Sigmoid colon (tissue), 6 donors: ENCODE measurements at regions not wholly inside any gene's neighbourhood (a gene's known extent, or its start where the extent isn't known, plus 50 kb on each side); places are given as distances from the start of the nearest gene placed in this dataset.

Experiments used
- DNase-seq: peaks from one replicate; pipeline ENCODE4 v3.0.0-alpha.2; 2019
- H3K27ac ChIP-seq, 4 donors: fragments of 200-600 bp; sonication (generic); one replicate each; pipeline ENCODE4 v1.5.1; 2016 to 2019; ENCODE audit warnings: mild to moderate bottlenecking in 1 of 4
- H3K27me3 ChIP-seq, 3 donors: fragments of 200-600 bp; sonication (generic); one replicate each; pipeline ENCODE4 v1.5.1; 2019; ENCODE audit warnings: mild to moderate bottlenecking in 1 of 3
- H3K36me3 ChIP-seq, 4 donors: fragments of 200-600 bp; sonication (generic); one replicate each; pipeline ENCODE4 v1.5.1; 2016 to 2019
- H3K4me1 ChIP-seq, 4 donors: fragments of 200-600 bp; sonication (generic); one replicate each; pipeline ENCODE4 v1.5.1; 2017 to 2019
- H3K4me3 ChIP-seq, 4 donors: fragments of 200-600 bp; sonication (generic); one replicate each; pipeline ENCODE4 v1.5.1; 2017 to 2019; ENCODE audit warnings: mild to moderate bottlenecking in 2 of 4, moderate library complexity in 1 of 4
- H3K9me3 ChIP-seq, 4 donors: fragments of 200-600 bp in 3 of 4; sonication (generic) in 3 of 4; one replicate each; pipeline versions ENCODE4 v1.5.1 to v1.6.1; 2013 to 2019
- EP300 ChIP-seq, 4 donors: sonication (generic); formaldehyde crosslinking; IDR thresholded peaks; one replicate each; pipeline ENCODE4 v1.6.1; 2017; ENCODE audit warnings: antibody characterized with exemption in 4 of 4
- POLR2A ChIP-seq, 2 donors: fragments of 450-650 bp; IDR thresholded peaks; one replicate each; pipeline ENCODE4 v1.6.1; 2016; ENCODE audit warnings: antibody characterized with exemption in 2 of 2, mild to moderate bottlenecking in 2 of 2, moderate library complexity in 2 of 2
- POLR2AphosphoS5 ChIP-seq, 4 donors: sonication (generic); formaldehyde crosslinking; IDR thresholded peaks; one replicate each; pipeline ENCODE4 v1.6.1; 2017; ENCODE audit warnings: antibody characterized with exemption in 4 of 4
- WGBS, 2 donors: extraction: QIAGEN DNeasy Blood & Tissue Kit; methylation state at CpG; one replicate each; pipeline ENCODE4 v1.1.7; 2013; 5-methylcytosine and 5-hydroxymethylcytosine counted together
- intact Hi-C: fragments of 100-400 bp; cut with DNase I; formaldehyde crosslinking; loops from one replicate; pipeline ENCODE4 v1.15.1; 2023
- TF ChIP-seq, protein P1 (sequence below), 4 experiments: fragments of 450-650 bp in 3 of 4; fragments of 200-600 bp in 1 of 4; IDR thresholded peaks; one replicate each; pipeline ENCODE4 v1.5.1; 2016 to 2019; ENCODE audit warnings: antibody characterized with exemption in 4 of 4, mild to moderate bottlenecking in 3 of 4, moderate library complexity in 2 of 4
- donor health status: healthy with polysubstance abuse.
- donor health status: healthy.

DNA sequence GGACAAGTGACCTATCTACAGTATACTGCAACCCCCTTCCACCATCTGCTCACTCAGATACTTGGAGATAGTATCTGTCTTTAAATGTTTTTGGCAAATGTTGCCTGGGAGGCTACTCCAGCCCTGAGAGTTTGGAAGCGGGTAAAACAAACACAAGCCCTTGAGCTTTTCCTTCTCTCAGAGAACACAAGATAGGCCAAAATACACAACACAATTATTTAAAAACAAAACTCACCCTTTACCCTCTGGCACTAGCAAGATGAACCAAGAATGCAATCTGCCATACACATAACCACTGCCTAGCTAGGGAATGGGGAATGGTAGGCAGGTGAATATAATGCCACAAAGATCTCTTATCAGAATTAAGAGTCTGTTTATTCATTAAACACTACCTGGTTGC, 324.7 kb upstream of the FAM47C start:
- H3K4me3 ChIP-seq = no peak overlapping the region
- WGBS, 2 donors = 79 to 89% methylated on average over 1 of the region's 1 CpG
- no peak for TF ChIP-seq EP300 (IDR thresholded peaks at IDR 0.05)
- no peak for TF ChIP-seq POLR2A (IDR thresholded peaks at IDR 0.05)
- TF ChIP-seq POLR2AphosphoS5 (IDR thresholded peaks at IDR 0.05) = no peak
- TF ChIP-seq, protein P1, sequence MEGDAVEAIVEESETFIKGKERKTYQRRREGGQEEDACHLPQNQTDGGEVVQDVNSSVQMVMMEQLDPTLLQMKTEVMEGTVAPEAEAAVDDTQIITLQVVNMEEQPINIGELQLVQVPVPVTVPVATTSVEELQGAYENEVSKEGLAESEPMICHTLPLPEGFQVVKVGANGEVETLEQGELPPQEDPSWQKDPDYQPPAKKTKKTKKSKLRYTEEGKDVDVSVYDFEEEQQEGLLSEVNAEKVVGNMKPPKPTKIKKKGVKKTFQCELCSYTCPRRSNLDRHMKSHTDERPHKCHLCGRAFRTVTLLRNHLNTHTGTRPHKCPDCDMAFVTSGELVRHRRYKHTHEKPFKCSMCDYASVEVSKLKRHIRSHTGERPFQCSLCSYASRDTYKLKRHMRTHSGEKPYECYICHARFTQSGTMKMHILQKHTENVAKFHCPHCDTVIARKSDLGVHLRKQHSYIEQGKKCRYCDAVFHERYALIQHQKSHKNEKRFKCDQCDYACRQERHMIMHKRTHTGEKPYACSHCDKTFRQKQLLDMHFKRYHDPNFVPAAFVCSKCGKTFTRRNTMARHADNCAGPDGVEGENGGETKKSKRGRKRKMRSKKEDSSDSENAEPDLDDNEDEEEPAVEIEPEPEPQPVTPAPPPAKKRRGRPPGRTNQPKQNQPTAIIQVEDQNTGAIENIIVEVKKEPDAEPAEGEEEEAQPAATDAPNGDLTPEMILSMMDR (IDR thresholded peaks at IDR 0.05) = no peak
- no peaks in the 10 kb centered on the region for H3K4me1 ChIP-seq
- no peaks in the 10 kb centered on the region for H3K36me3 ChIP-seq
- intact Hi-C loops = no loop called here
- H3K9me3 ChIP-seq = no peaks in the 10 kb centered on the region
- no peaks in the 10 kb centered on the region for H3K27me3 ChIP-seq
- no peak for DNase-seq
- no peak overlapping the region for H3K27ac ChIP-seq

DNA sequence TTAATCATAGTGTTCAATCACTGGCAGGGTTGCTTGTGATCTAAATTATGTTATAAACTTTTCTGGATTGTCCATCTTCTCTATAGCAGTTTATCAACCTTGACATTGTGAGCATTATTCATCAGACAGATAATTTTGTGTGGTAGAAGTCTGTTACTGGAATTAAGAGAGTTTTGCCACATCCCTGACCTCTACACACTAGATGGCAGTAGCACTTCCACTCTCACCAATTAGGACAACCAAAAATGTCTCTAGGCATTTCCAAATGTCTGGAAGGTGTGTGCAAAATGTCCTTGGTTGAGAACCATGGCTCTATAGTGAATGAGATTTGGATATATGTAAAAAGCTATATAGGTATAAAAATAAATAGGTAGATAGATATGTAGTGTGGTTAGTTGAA, 324.1 kb upstream of the FAM47C start:
- Histone ChIP-seq H3K9me3 (no peaks in the 10 kb centered on the region), H3K4me1 (no peaks in the 10 kb centered on the region), H3K27ac (no peak overlapping the region), H3K36me3 (no peaks in the 10 kb centered on the region), H3K4me3 (no peak overlapping the region), H3K27me3 (no peaks in the 10 kb centered on the region)
- no peak for TF ChIP-seq EP300 (IDR thresholded peaks at IDR 0.05)
- TF ChIP-seq POLR2A (IDR thresholded peaks at IDR 0.05) = no peak
- TF ChIP-seq, protein P1 (IDR thresholded peaks at IDR 0.05) = no peak
- no peak for TF ChIP-seq POLR2AphosphoS5 (IDR thresholded peaks at IDR 0.05)
- no peak for DNase-seq
- intact Hi-C loops = no loop called here

DNA sequence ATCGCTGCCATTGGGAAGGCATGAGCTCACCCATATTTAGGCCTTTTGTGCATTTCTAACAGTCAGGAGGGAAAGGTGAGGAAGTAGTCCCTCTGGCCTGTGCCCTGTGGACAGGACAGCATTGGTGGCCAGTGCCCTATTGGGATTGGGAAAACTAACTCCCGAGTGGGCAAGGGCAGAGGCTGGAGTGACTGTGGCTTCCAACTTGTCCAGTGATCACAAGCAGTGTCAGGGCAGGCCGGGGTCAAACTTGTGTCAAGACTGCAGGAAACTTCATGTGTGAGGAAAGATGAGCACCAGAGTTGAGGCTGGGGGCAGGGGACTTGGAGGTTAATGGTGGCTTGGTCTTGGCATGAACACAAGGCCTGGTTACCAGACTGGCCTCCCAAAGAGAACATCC, 286.2 kb upstream of the FAM47C start:
- TF ChIP-seq POLR2AphosphoS5 (IDR thresholded peaks at IDR 0.05) (no peak), POLR2A (IDR thresholded peaks at IDR 0.05) (no peak), EP300 (IDR thresholded peaks at IDR 0.05) (no peak)
- TF ChIP-seq, protein P1 (IDR thresholded peaks at IDR 0.05) = no peak
- Histone ChIP-seq H3K36me3 (no peaks in the 10 kb centered on the region), H3K27ac (no peak overlapping the region), H3K27me3 (no peaks in the 10 kb centered on the region), H3K9me3 (no peaks in the 10 kb centered on the region), H3K4me1 (no peaks in the 10 kb centered on the region), H3K4me3 (no peak overlapping the region)
- intact Hi-C loops = no loop called here
- DNase-seq = no peak
- WGBS, 2 donors = 85 to 88% methylated on average over 3 of the region's 3 CpGs

DNA sequence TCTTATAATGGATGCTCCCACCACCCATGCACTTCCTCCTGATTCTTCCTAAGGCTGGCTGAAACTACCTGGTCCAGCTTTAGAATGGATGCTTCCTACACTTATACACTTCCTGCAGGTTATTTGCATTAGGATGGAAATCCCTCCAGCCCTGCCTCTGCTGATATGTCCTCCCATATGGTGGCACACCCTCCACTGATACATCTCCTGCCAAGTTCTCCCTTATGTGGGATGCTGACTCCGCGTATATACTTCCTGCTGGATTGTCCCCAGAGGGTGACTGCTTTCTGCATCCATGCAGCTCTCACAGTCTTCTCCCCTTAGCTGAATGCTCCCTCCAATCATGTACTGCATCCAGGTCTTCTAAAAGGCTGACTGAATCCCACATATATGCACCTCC, 254.6 kb upstream of the FAM47C start:
- DNase-seq = no peak
- Histone ChIP-seq H3K27ac (no peak overlapping the region), H3K9me3 (no peaks in the 10 kb centered on the region), H3K36me3 (no peaks in the 10 kb centered on the region), H3K4me1 (no peaks in the 10 kb centered on the region), H3K27me3 (no peaks in the 10 kb centered on the region), H3K4me3 (no peak overlapping the region)
- TF ChIP-seq EP300 (IDR thresholded peaks at IDR 0.05) = no peak
- TF ChIP-seq, protein P1 (IDR thresholded peaks at IDR 0.05) = no peak
- no peak for TF ChIP-seq POLR2AphosphoS5 (IDR thresholded peaks at IDR 0.05)
- TF ChIP-seq POLR2A (IDR thresholded peaks at IDR 0.05) = no peak
- intact Hi-C loops = no loop called here
- WGBS, 2 donors = 85 to 92% methylated on average over 2 of the region's 2 CpGs

DNA sequence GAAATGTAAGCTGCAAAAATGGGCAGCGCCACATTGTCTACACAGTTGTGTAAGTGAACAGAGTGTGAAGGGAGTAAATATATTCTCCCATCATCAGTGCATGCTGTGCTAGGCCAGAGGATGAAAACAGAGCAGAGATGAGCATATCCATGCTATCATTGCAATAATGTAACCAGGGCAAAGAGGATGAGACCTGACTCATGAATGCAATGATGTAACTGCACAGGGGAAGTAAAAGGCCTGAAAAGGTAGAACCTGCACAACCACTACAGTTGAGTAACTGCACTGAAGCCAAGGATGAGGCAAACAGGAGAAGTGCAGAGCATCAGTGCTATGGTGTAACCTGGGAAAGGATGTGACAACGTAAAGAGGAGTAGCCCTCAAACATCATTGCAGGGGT, 220.4 kb upstream of the FAM47C start:
- Histone ChIP-seq H3K27me3 (no peaks in the 10 kb centered on the region), H3K9me3 (no peaks in the 10 kb centered on the region), H3K4me1 (no peaks in the 10 kb centered on the region), H3K4me3 (no peak overlapping the region), H3K27ac (no peak overlapping the region), H3K36me3 (no peaks in the 10 kb centered on the region)
- WGBS, 2 donors = 87 to 88% methylated on average over 2 of the region's 2 CpGs
- TF ChIP-seq, protein P1 (IDR thresholded peaks at IDR 0.05) = no peak
- TF ChIP-seq EP300 (IDR thresholded peaks at IDR 0.05) = no peak
- no peak for TF ChIP-seq POLR2AphosphoS5 (IDR thresholded peaks at IDR 0.05)
- TF ChIP-seq POLR2A (IDR thresholded peaks at IDR 0.05) = no peak
- no peak for DNase-seq
- intact Hi-C loops = no loop called here
